ENCODE measurements at regions not wholly inside any gene's neighbourhood (a gene's known extent, or its start where the extent isn't known, plus 50 kb on each side); places are given as distances from the start of the nearest gene placed in this dataset.
"Not testable (repeated sequence)": the region's sequence is repeated elsewhere in the genome, so short reads cannot be mapped to it uniquely, and the experiment has no call there.

GRCh38 chr11:98736833-98737232 is 283.9 kb upstream of the CNTN5 start:
- dilution Hi-C loops (cut with MboI; ENCODE audit: extremely low pct_ligation_motif_present, low sequenced_read_pairs): no loop called here
- Histone ChIP-seq H4K20me1 (ENCODE audit: control insufficient read depth, extremely low read depth, insufficient read depth, low read length) (no peaks in the 10 kb centered on the region), H3K27ac (ENCODE audit: control insufficient read depth, insufficient read depth, low read length) (no peak overlapping the region), H3K9me1 (ENCODE audit: control insufficient read depth, extremely low read depth, insufficient read depth, low read length) (no peaks in the 10 kb centered on the region), H3K4me2 (ENCODE audit: control insufficient read depth, extremely low read depth, insufficient read depth, low read depth, low read length) (no peak overlapping the region), H3K4me1 (ENCODE audit: control insufficient read depth, extremely low read depth, insufficient read depth, low read length) (peaks cover 11% of the 10 kb centered on the region), H3K27me3 (ENCODE audit: control insufficient read depth, extremely low read depth, insufficient read depth, low read length) (no peaks in the 10 kb centered on the region), H3K9me3 (ENCODE audit: control insufficient read depth, low read depth, low read length) (no peaks in the 10 kb centered on the region), H3K4me3 (ENCODE audit: control insufficient read depth in 2 of 3, extremely low read depth in 1 of 3, insufficient read depth in 2 of 3, low read depth in 1 of 3, low read length in 3 of 3) (no peak overlapping the region), H3K9ac (ENCODE audit: control insufficient read depth, extremely low read depth, insufficient read depth, low read length) (no peak overlapping the region), H3K79me2 (ENCODE audit: control insufficient read depth, insufficient read depth, low read length) (no peaks in the 10 kb centered on the region), H2AFZ (ENCODE audit: control insufficient read depth, low read length) (peak overlapping the region; percentile 68), H3K36me3 (ENCODE audit: control insufficient read depth in 2 of 2, extremely low read depth in 1 of 2, insufficient read depth in 2 of 2, low read length in 2 of 2) (no peaks in the 10 kb centered on the region)
- TF ChIP-seq EZH2 (IDR thresholded peaks at IDR 0.05; ENCODE audit: low read length) (no peak), CTCF (optimal IDR thresholded peaks at IDR 0.05 in 1 of 3, IDR thresholded peaks at IDR 0.05 in 1 of 3, conservative IDR thresholded peaks at IDR 0.05 in 1 of 3; ENCODE audit: extremely low read depth in 1 of 3, insufficient read depth in 2 of 3, low read length in 3 of 3) (no peak)
- FAIRE-seq (no peak), DNase-seq (ENCODE audit: low read depth, low spot score) (no peak)

GRCh38 chr11:98740321-98740720 is 280.4 kb upstream of the CNTN5 start:
- no peaks in the 10 kb centered on the region for H3K9me1 ChIP-seq (ENCODE audit: control insufficient read depth, extremely low read depth, insufficient read depth, low read length)
- dilution Hi-C loops (cut with MboI; ENCODE audit: extremely low pct_ligation_motif_present, low sequenced_read_pairs): no loop called here
- H3K27ac ChIP-seq (ENCODE audit: control insufficient read depth, insufficient read depth, low read length): no peak overlapping the region
- no peaks in the 10 kb centered on the region for H3K27me3 ChIP-seq (ENCODE audit: control insufficient read depth, extremely low read depth, insufficient read depth, low read length)
- H3K4me2 ChIP-seq (ENCODE audit: control insufficient read depth, extremely low read depth, insufficient read depth, low read depth, low read length): no peak overlapping the region
- H3K9me3 ChIP-seq (ENCODE audit: control insufficient read depth, low read depth, low read length): no peaks in the 10 kb centered on the region
- no peak overlapping the region for H2AFZ ChIP-seq (ENCODE audit: control insufficient read depth, low read length)
- no peak overlapping the region for H3K4me3 ChIP-seq (ENCODE audit: control insufficient read depth in 2 of 3, extremely low read depth in 1 of 3, insufficient read depth in 2 of 3, low read depth in 1 of 3, low read length in 3 of 3)
- H3K36me3 ChIP-seq (ENCODE audit: control insufficient read depth in 2 of 2, extremely low read depth in 1 of 2, insufficient read depth in 2 of 2, low read length in 2 of 2): no peaks in the 10 kb centered on the region
- DNase-seq (ENCODE audit: low read depth, low spot score) (no peak), FAIRE-seq (no peak)
- H3K4me1 ChIP-seq (ENCODE audit: control insufficient read depth, extremely low read depth, insufficient read depth, low read length): no peaks in the 10 kb centered on the region
- no peaks in the 10 kb centered on the region for H4K20me1 ChIP-seq (ENCODE audit: control insufficient read depth, extremely low read depth, insufficient read depth, low read length)
- no peak overlapping the region for H3K9ac ChIP-seq (ENCODE audit: control insufficient read depth, extremely low read depth, insufficient read depth, low read length)
- no peaks in the 10 kb centered on the region for H3K79me2 ChIP-seq (ENCODE audit: control insufficient read depth, insufficient read depth, low read length)
- no peak for TF ChIP-seq CTCF (optimal IDR thresholded peaks at IDR 0.05 in 1 of 3, IDR thresholded peaks at IDR 0.05 in 1 of 3, conservative IDR thresholded peaks at IDR 0.05 in 1 of 3; ENCODE audit: extremely low read depth in 1 of 3, insufficient read depth in 2 of 3, low read length in 3 of 3)
- TF ChIP-seq EZH2 (IDR thresholded peaks at IDR 0.05; ENCODE audit: low read length): no peak

- H3K79me2 ChIP-seq (ENCODE audit: control insufficient read depth, insufficient read depth, low read length); H3K9me3 ChIP-seq (ENCODE audit: control insufficient read depth, low read depth, low read length); H3K4me1 ChIP-seq (ENCODE audit: control insufficient read depth, extremely low read depth, insufficient read depth, low read length); H3K36me3 ChIP-seq (ENCODE audit: control insufficient read depth in 2 of 2, extremely low read depth in 1 of 2, insufficient read depth in 2 of 2, low read length in 2 of 2); H3K9me1 ChIP-seq (ENCODE audit: control insufficient read depth, extremely low read depth, insufficient read depth, low read length); DNase-seq (ENCODE audit: low read depth, low spot score); FAIRE-seq; H3K27me3 ChIP-seq (ENCODE audit: control insufficient read depth, extremely low read depth, insufficient read depth, low read length); H4K20me1 ChIP-seq (ENCODE audit: control insufficient read depth, extremely low read depth, insufficient read depth, low read length); H3K4me2 ChIP-seq (ENCODE audit: control insufficient read depth, extremely low read depth, insufficient read depth, low read depth, low read length); H3K4me3 ChIP-seq (ENCODE audit: control insufficient read depth in 2 of 3, extremely low read depth in 1 of 3, insufficient read depth in 2 of 3, low read depth in 1 of 3, low read length in 3 of 3); H3K27ac ChIP-seq (ENCODE audit: control insufficient read depth, insufficient read depth, low read length); H2AFZ ChIP-seq (ENCODE audit: control insufficient read depth, low read length); dilution Hi-C loops (cut with MboI; ENCODE audit: extremely low pct_ligation_motif_present, low sequenced_read_pairs); H3K9ac ChIP-seq (ENCODE audit: control insufficient read depth, extremely low read depth, insufficient read depth, low read length): not testable (repeated sequence)
These were observed 257.3 kb upstream of the CNTN5 start for GRCh38 chr11:98763446-98763845.
